CD14-positive monocyte (primary cell): ENCODE measurements at regions not wholly inside any gene's neighbourhood (a gene's known extent, or its start where the extent isn't known, plus 50 kb on each side); places are given as distances from the start of the nearest gene placed in this dataset.

Experiments used
- DNase-seq, 3 donors: peaks; one replicate each; pipeline ENCODE4 v3.0.0-alpha.2; 2011 to 2022
- H2AFZ ChIP-seq: 2 replicates; pipeline ENCODE4 v1.6.0; 2012; ENCODE audit warnings: mild to moderate bottlenecking, low read depth, low read length, inconsistent platforms; ENCODE audit not compliant: insufficient read depth, poor library complexity, severe bottlenecking
- H3K27ac ChIP-seq, 2 donors: 1 replicate in 1 of 2; 2 replicates in 1 of 2; pipeline ENCODE4 v1.5.1; 2012 to 2013; ENCODE audit warnings: low read length in 2 of 2, control low read depth in 1 of 2, inconsistent platforms in 1 of 2, low read depth in 1 of 2, mild to moderate bottlenecking in 1 of 2
- H3K27me3 ChIP-seq, 2 donors: one replicate each; pipeline versions ENCODE4 v1.6.0 to v1.6.1; 2011 to 2013; ENCODE audit warnings: low read length in 2 of 2; ENCODE audit not compliant: control insufficient read depth in 2 of 2, insufficient read depth in 2 of 2
- H3K36me3 ChIP-seq, 2 donors: replicated peaks in 1 of 2; 1 replicate in 1 of 2; 2 replicates in 1 of 2; pipeline versions ENCODE4 v1.5.1 to v1.6.1; 2012 to 2013; ENCODE audit warnings: low read length in 2 of 2, control low read depth in 1 of 2, inconsistent platforms in 1 of 2, mild to moderate bottlenecking in 1 of 2; ENCODE audit not compliant: insufficient read depth in 2 of 2, control insufficient read depth in 1 of 2
- H3K4me1 ChIP-seq, 2 donors: 1 replicate in 1 of 2; 2 replicates in 1 of 2; pipeline versions ENCODE4 v1.5.1 to v1.6.1; 2012 to 2013; ENCODE audit warnings: low read length in 2 of 2, control low read depth in 1 of 2, inconsistent platforms in 1 of 2, mild to moderate bottlenecking in 1 of 2, moderate library complexity in 1 of 2; ENCODE audit not compliant: insufficient read depth in 2 of 2, control insufficient read depth in 1 of 2
- H3K4me2 ChIP-seq: replicated peaks from 2 replicates; pipeline ENCODE3; 2012; ENCODE audit warnings: low read length, moderate library complexity, mild to moderate bottlenecking; ENCODE audit not compliant: poor library complexity, severe bottlenecking; ENCODE audit errors: extremely low read depth
- H3K4me3 ChIP-seq, 3 experiments: fragments of 200-600 bp in 1 of 3; sonication (generic) in 1 of 3; replicated peaks in 1 of 3; 1 replicate in 2 of 3; 2 replicates in 1 of 3; pipeline ENCODE4 v1.5.1; 2011 to 2013; ENCODE audit warnings: low read length in 3 of 3, mild to moderate bottlenecking in 3 of 3, control low read depth in 2 of 3, low read depth in 2 of 3, inconsistent platforms in 1 of 3, moderate library complexity in 1 of 3
- H3K79me2 ChIP-seq: 2 replicates; pipeline ENCODE4 v1.6.0; 2012; ENCODE audit warnings: mild to moderate bottlenecking, control low read depth, inconsistent platforms, low read length, moderate library complexity; ENCODE audit not compliant: insufficient read depth
- H3K9ac ChIP-seq: 2 replicates; pipeline ENCODE4 v1.6.0; 2017; ENCODE audit warnings: low read length, mild to moderate bottlenecking; ENCODE audit not compliant: insufficient read depth, poor library complexity, severe bottlenecking
- H3K9me3 ChIP-seq, 2 donors: replicated peaks in 1 of 2; 1 replicate in 1 of 2; 2 replicates in 1 of 2; pipeline versions ENCODE4 v1.5.1 to v1.6.1; 2012 to 2013; ENCODE audit warnings: low read length in 2 of 2, control low read depth in 1 of 2; ENCODE audit not compliant: control insufficient read depth in 1 of 2, insufficient read depth in 1 of 2
- H4K20me1 ChIP-seq: 2 replicates; pipeline ENCODE4 v1.6.0; 2012; ENCODE audit warnings: mild to moderate bottlenecking, low read length, control low read depth, moderate library complexity; ENCODE audit not compliant: insufficient read depth
- H3K27ac Mint-ChIP-seq, 7 donors: one replicate each; pipeline ENCODE4 v1.8.0; 2020; ENCODE audit warnings: mild to moderate bottlenecking in 7 of 7, mixed read lengths in 7 of 7, moderate library complexity in 6 of 7, inconsistent platforms in 2 of 7
- H3K27me3 Mint-ChIP-seq, 3 donors: one replicate each; pipeline ENCODE4 v1.8.0; 2021 to 2022; ENCODE audit warnings: low read depth in 3 of 3, mild to moderate bottlenecking in 3 of 3, mixed read lengths in 3 of 3, moderate library complexity in 3 of 3, inconsistent platforms in 1 of 3
- H3K36me3 Mint-ChIP-seq, 2 donors: one replicate each; pipeline ENCODE4 v1.8.0; 2020; ENCODE audit warnings: mixed read lengths in 2 of 2, inconsistent platforms in 1 of 2, mild to moderate bottlenecking in 1 of 2
- H3K4me1 Mint-ChIP-seq: one replicate; pipeline ENCODE4 v1.8.0; 2020; ENCODE audit warnings: mild to moderate bottlenecking, mixed read lengths
- H3K4me3 Mint-ChIP-seq, 2 donors: one replicate each; pipeline ENCODE4 v1.8.0; 2020; ENCODE audit warnings: mild to moderate bottlenecking in 2 of 2, mixed read lengths in 2 of 2, moderate library complexity in 1 of 2
- H3K9me3 Mint-ChIP-seq, 7 donors: one replicate each; pipeline ENCODE4 v1.8.0; 2020 to 2022; ENCODE audit warnings: mixed read lengths in 7 of 7, mild to moderate bottlenecking in 6 of 7, moderate library complexity in 6 of 7, inconsistent platforms in 2 of 7
- WGBS: methylation state at CpG from one replicate; pipeline ENCODE4 v1.1.5; 2013; ENCODE audit warnings: missing lambda C conversion rate; ENCODE audit not compliant: insufficient coverage; 5-methylcytosine and 5-hydroxymethylcytosine counted together
- intact Hi-C, 2 donors: fragments of 100-400 bp; cut with micrococcal nuclease; formaldehyde crosslinking; loops; one replicate each; pipeline versions ENCODE4 v1.15.0 to v1.15.1; 2023
- TF ChIP-seq, protein P1 (sequence below): fragments of 200-600 bp; IDR thresholded peaks from one replicate; pipeline ENCODE4 v1.8.0; 2022; ENCODE audit warnings: antibody characterized with exemption, mild to moderate bottlenecking

DNA sequence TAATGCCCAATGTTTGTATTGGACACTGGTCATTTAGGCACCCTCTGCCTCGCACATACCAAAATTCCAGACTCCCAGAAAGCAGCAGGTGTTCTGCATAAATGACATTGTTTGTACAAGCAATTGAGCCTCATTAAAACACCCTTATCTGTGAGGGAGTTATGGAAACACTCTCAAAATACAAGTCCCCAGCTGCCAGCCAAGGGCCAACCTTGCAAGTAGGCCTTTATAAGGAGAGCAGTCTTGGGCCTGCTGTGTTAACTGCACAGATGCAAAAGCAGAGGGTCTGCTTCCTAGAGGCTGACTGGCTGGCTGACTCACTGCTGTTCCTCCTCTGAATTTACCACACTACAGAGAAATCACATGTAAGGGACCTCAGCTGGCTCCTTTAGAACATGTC, 150.4 kb upstream of the HMGN3 start:
- H3K4me3 Mint-ChIP-seq, result no peak overlapping the region
- no peaks in the 10 kb centered on the region for H3K4me1 Mint-ChIP-seq
- Histone ChIP-seq H3K9me3 (peaks cover 0 to 4% of the 10 kb centered on the region in 2 donors), H4K20me1 (no peaks in the 10 kb centered on the region), H3K36me3 (no peaks in the 10 kb centered on the region), H3K9ac (no peak overlapping the region), H3K4me1 (no peaks in the 10 kb centered on the region), H3K27me3 (no peaks in the 10 kb centered on the region), H3K4me2 (no peak overlapping the region), H3K4me3 (no peak overlapping the region), H3K27ac (no peak overlapping the region), H3K79me2 (no peaks in the 10 kb centered on the region), H2AFZ (no peak overlapping the region)
- TF ChIP-seq, protein P1, sequence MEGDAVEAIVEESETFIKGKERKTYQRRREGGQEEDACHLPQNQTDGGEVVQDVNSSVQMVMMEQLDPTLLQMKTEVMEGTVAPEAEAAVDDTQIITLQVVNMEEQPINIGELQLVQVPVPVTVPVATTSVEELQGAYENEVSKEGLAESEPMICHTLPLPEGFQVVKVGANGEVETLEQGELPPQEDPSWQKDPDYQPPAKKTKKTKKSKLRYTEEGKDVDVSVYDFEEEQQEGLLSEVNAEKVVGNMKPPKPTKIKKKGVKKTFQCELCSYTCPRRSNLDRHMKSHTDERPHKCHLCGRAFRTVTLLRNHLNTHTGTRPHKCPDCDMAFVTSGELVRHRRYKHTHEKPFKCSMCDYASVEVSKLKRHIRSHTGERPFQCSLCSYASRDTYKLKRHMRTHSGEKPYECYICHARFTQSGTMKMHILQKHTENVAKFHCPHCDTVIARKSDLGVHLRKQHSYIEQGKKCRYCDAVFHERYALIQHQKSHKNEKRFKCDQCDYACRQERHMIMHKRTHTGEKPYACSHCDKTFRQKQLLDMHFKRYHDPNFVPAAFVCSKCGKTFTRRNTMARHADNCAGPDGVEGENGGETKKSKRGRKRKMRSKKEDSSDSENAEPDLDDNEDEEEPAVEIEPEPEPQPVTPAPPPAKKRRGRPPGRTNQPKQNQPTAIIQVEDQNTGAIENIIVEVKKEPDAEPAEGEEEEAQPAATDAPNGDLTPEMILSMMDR, result no peak
- H3K27ac Mint-ChIP-seq, result no peak overlapping the region
- H3K36me3 Mint-ChIP-seq, result no peaks in the 10 kb centered on the region
- peaks cover 0 to 3% (median 0%) of the 10 kb centered on the region in 3 donors for H3K27me3 Mint-ChIP-seq
- intact Hi-C loops, result no loop called here
- no peak for DNase-seq
- WGBS, result no CpG with 5 or more reads among the region's 1 CpG
- H3K9me3 Mint-ChIP-seq, result peaks cover 0 to 8% (median 2%) of the 10 kb centered on the region in 7 donors

DNA sequence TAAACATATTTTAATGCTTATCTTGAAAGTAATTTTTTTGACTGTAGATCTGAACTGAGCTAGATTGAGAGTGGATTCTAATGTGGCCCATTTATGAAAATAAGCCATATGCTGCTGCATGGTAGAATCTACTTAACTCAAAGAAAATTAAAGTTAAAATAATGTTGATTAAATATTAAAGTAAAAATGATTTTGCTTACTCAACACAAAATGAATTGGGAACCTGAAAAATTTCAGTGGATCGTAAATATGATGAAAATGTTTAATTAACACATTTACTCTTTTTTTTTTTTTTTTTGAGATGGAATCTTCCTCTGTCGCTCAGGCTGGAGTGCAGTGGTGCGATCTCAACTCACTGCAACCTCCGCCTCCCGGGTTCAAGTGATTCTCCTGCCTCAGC, 144.5 kb upstream of the HMGN3 start:
- Histone ChIP-seq H2AFZ (no peak overlapping the region), H3K27ac (no peak overlapping the region), H3K27me3 (no peaks in the 10 kb centered on the region), H3K4me2 (no peak overlapping the region), H3K9ac (no peak overlapping the region), H3K36me3 (no peaks in the 10 kb centered on the region), H3K79me2 (no peaks in the 10 kb centered on the region), H3K4me1 (no peaks in the 10 kb centered on the region), H3K4me3 (no peak overlapping the region), H4K20me1 (no peaks in the 10 kb centered on the region), H3K9me3 (peaks cover 0 to 4% of the 10 kb centered on the region in 2 donors)
- H3K27ac Mint-ChIP-seq, result no peak overlapping the region
- no CpG with 5 or more reads among the region's 5 CpGs for WGBS
- H3K4me3 Mint-ChIP-seq, result no peak overlapping the region
- no peaks in the 10 kb centered on the region for H3K4me1 Mint-ChIP-seq
- DNase-seq, result no peak
- peaks cover 0 to 3% (median 0%) of the 10 kb centered on the region in 3 donors for H3K27me3 Mint-ChIP-seq
- no peaks in the 10 kb centered on the region for H3K36me3 Mint-ChIP-seq
- TF ChIP-seq, protein P1, result no peak
- intact Hi-C loops, result no loop called here
- peaks cover 0 to 8% (median 3%) of the 10 kb centered on the region in 7 donors for H3K9me3 Mint-ChIP-seq
